HG03025 (cell line): ENCODE measurements at regions not wholly inside any gene's neighbourhood (a gene's known extent, or its start where the extent isn't known, plus 50 kb on each side); places are given as distances from the start of the nearest gene placed in this dataset.

Experiments used
- ATAC-seq: cut with Tn5 transposase; IDR thresholded peaks from one replicate; pipeline ENCODE4 v1.9.1; 2021; ENCODE audit warnings: mild to moderate bottlenecking, moderate library complexity; ENCODE audit not compliant: unreplicated experiment, low FRiP score

GRCh38 chr4:36394352-36394903 is 113.0 kb downstream of the DTHD1 start:
- ATAC-seq = no peak

- no peak for ATAC-seq
Observed at GRCh38 chr4:36399762-36400353, 118.4 kb downstream of the DTHD1 start.

GRCh38 chr4:36402008-36402758 is 120.8 kb downstream of the DTHD1 start:
- no peak for ATAC-seq

DNA sequence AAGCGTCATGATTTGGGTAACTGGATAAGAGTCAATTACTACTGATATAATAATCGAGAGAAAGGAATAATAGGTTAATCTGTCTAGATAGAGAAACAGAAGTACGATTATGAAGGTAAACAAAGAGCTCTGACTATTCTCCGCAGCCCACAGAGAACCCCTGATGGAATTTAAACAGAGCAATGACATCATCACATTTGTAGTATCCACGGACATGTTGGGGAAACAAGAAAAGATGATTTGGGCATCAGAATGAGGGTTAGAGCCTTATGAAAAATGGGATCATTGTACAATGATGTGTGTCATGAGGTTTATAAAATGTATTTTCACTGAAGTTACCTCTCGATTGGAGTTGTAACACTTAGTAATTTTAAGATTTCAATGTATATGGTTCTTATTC is 129.9 kb downstream of the DTHD1 start:
- ATAC-seq = no peak

- no peak for ATAC-seq
Observed at GRCh38 chr4:36414248-36414647, 132.8 kb downstream of the DTHD1 start.

DNA sequence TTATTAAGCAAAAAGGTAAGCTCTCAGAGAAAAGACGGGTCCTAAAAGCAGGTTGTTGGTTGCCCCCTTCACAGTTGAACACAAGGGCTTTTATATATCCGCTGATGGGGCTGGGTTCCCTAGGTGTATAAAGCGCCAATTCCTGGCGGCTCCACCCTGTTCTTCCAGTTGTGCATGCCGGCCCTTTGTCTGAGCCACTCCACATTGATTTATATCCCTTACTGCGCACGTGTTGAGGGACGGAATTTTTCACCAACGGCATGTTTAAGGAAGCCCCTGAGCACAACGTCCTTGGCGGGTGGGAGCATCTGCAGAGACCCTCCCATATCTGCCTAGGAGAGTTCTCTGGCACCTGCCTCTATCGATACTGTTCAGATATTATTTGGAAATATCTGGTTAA is 135.7 kb downstream of the DTHD1 start:
- no peak for ATAC-seq

GRCh38 chr4:36420111-36420679 is 138.8 kb downstream of the DTHD1 start:
- no peak for ATAC-seq

DNA sequence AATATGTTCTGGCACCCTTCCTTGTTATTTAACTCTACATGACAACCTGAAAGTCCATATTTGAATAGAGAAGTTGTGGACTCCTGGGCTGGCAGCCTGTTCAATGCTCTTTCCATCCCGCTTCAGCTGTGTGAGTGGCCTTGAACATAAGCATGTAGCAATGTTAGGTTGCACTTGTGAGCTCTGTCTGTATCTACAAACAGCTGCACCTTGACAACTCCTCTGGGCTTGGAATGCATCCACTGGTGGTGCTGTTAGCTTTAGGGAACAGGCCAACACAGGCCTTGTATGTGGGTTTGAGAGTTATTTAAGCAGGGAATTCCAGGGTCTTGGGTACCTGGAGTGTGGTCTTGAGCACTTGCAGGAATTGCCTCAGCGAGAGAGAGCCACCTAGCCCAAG is 141.2 kb downstream of the DTHD1 start:
- ATAC-seq = no peak

DNA sequence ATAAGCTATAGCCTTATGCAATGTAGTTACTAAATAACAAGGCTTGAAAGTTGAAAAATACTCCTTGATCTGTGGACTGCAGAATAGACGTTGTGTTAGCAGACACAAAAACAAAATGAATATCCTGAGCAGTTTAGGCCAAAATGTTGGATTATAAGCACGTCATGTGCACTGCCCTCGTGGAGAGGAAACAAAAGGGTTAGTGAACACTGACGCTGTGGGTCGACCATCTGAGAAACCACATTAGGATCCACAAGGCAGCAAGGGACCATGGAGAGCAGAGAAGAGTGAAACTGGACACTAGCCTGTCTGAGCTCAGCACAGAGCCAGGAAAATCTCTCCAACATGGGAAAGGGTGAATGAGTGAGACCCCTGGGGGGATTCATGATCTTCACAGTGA is 145.3 kb downstream of the DTHD1 start:
- no peak for ATAC-seq

- no peak for ATAC-seq
Observed at GRCh38 chr4:36427696-36428095, 146.3 kb downstream of the DTHD1 start.

DNA sequence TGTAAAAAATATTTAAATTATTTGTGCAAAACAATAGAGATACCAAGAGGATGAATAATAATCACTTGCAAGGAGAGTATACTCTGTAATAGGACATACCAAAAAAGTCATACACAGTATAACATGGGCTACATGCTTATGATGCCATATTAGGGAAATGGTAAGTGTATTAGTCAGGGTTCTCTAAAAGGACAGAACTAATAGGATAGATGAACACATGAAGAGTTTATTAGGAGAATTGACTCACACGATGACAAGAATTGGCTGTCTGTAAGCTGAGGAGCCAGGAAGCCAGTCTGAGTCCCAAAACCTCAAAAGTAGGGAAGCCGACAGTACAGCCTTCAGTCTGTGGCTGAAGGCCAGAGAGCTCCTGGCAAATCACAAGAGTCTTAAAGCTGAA is 151.2 kb downstream of the DTHD1 start:
- ATAC-seq = no peak

DNA sequence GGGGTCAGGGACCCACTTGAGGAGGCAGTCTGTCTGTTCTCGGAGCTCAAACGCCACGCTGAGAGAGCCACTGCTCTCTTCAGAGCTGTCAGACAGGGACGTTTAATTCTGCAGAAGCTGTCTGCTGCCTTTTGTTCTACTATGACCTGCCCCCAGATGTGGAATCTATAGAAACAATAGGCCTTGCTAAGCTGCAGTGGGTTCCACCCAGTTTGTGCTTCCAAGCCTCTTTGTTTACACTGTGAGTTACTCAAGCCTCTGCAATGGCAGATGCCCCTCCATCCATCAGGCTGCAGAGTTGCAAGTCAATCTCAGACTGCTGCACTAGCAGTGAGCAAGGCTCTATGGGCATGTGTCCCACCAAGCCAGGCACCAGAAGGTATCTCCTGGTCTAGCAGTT is 158.1 kb downstream of the DTHD1 start:
- ATAC-seq = no peak

- no peak for ATAC-seq
Observed at GRCh38 chr4:36445480-36445879, 164.1 kb downstream of the DTHD1 start.

GRCh38 chr4:36446275-36446674 is 164.9 kb downstream of the DTHD1 start:
- no peak for ATAC-seq

GRCh38 chr4:36461344-36461743 is 179.9 kb downstream of the DTHD1 start:
- no peak for ATAC-seq

DNA sequence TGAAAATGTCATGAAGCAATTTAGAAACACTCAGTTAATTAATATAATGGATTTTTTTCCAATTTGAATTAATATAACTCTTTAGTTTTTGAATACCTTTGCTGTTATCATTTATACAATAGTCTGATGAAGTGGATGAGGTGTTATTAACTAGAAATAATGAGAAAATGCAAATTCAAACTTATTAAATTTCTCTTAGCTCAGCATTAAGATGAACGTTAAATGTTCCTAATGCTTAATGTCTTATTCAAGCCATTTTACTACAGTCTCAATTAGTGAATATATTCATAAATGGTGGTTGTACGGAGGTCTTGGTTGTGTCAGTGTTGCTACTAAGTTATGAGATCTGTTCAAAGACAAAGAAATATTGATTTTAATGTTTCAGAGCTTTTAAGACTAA is 186.3 kb downstream of the DTHD1 start:
- no peak for ATAC-seq

GRCh38 chr4:36471903-36472302 is 190.5 kb downstream of the DTHD1 start:
- ATAC-seq = no peak

- no peak for ATAC-seq
Observed at GRCh38 chr4:36476135-36476534, 194.7 kb downstream of the DTHD1 start.

GRCh38 chr4:36477861-36478260 is 196.4 kb downstream of the DTHD1 start:
- no peak for ATAC-seq

DNA sequence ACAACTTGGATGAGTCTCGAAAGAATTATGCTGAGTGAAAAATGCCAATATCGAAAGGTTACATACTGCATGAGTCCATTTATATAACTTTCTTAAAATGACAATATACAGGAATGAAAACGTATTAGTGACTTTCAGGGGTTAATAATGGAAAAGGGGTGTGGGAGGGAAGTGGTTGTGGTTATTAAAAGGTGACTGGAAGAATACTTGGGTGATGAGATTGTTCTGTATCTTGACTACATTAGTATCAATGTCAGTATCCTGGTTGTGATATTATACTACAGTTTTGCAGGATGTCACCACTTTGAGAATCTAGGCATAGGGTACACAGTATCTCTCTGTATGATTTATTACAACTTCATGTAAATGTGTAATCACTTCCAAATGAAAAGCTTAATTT is 204.5 kb downstream of the DTHD1 start:
- ATAC-seq = no peak

- no peak for ATAC-seq
Observed at GRCh38 chr4:36489798-36490197, 208.4 kb downstream of the DTHD1 start.

DNA sequence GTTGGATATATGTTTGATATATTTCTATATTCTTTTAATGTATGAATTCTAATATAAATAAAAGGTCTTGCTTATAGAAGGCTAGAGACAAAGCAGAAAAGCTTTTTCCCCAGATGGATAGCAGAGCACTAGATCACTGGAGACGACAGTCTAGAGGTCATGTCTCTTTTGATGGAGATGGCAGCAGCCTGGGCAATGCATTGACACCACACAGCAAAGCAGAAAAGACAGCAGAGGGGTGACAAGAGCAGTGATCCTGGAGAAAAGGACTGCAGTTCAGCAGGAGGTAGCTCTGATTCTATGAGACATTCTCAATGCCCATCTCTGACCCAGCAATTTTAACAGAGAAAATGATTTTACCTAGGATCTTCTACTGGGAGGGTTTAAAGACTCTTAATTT is 210.6 kb downstream of the DTHD1 start:
- no peak for ATAC-seq
